A549 (cell line): ENCODE measurements at regions not wholly inside any gene's neighbourhood (a gene's known extent, or its start where the extent isn't known, plus 50 kb on each side); places are given as distances from the start of the nearest gene placed in this dataset.

ENCODE experiments used
- ATAC-seq, 2 experiments: fragments of 200-7000 bp in 1 of 2; fragments of >200 bp in 1 of 2; cut with Nextera tagmentation in 1 of 2; cut with Tn5 transposase in 1 of 2; 3 replicates each; pipeline versions ENCODE4 v1.8.0 to v1.9.1; 2018 to 2020; ENCODE audit warnings: mild to moderate bottlenecking in 1 of 2, moderate library complexity in 1 of 2
- CTCF ChIA-PET: fragments of 300-600 bp; sonication (Branson Sonifier 250); formaldehyde crosslinking; extraction: SDS; loops from one replicate; lab custom pipeline; 2021; ENCODE audit warnings: antibody characterized with exemption, inconsistent platforms; lab: Yijun Ruan, JAX
- POLR2A ChIA-PET: fragments of 350-600 bp; formaldehyde crosslinking; extraction: SDS; loops from one replicate; lab custom pipeline; 2021; ENCODE audit warnings: antibody characterized with exemption, inconsistent platforms; lab: Yijun Ruan, JAX
- DNase-seq, 2 experiments: peaks; one replicate each; pipeline versions ENCODE4 v3.0.0 to v3.0.0-alpha.2; 2011 to 2016; ENCODE audit warnings: low read depth in 1 of 2, low spot score in 1 of 2
- FAIRE-seq: peaks from 2 replicates; lab custom pipeline; 2011; peaks lifted over from hg19 to GRCh38; lab: Jason Lieb, UNC
- H3K27ac ChIP-seq, 2 experiments: fragments of >200 bp; sonication (Bioruptor Twin); formaldehyde crosslinking; 3 replicates each; pipeline ENCODE4 v1.5.1; 2016 to 2017
- H3K4me1 ChIP-seq: fragments of >200 bp; sonication (Bioruptor Twin); formaldehyde crosslinking; 3 replicates; pipeline ENCODE4 v1.6.1; 2016
- H3K4me2 ChIP-seq: fragments of >200 bp; sonication (Bioruptor Twin); formaldehyde crosslinking; 3 replicates; pipeline ENCODE4 v1.6.1; 2016
- H3K4me3 ChIP-seq: fragments of >200 bp; sonication (Bioruptor Twin); formaldehyde crosslinking; 3 replicates; pipeline ENCODE4 v1.5.1; 2016
- H3K9me3 ChIP-seq: fragments of >200 bp; sonication (Bioruptor Twin); formaldehyde crosslinking; 3 replicates; pipeline ENCODE4 v1.6.1; 2016
- BHLHE40 ChIP-seq: IDR thresholded peaks from 2 replicates; pipeline ENCODE4 v1.6.1; 2012; ENCODE audit warnings: low read depth, low read length, inconsistent platforms
- CBX8 ChIP-seq: fragments of 200-600 bp; sonication (generic); IDR thresholded peaks from 2 replicates; pipeline ENCODE4 v1.6.1; 2016
- CEBPB ChIP-seq, 2 experiments: fragments of >200 bp in 1 of 2; sonication (Bioruptor Twin) in 1 of 2; formaldehyde crosslinking in 1 of 2; IDR thresholded peaks; 2 replicates each; pipeline ENCODE4 v1.6.1; 2012 to 2016
- CHD2 ChIP-seq: fragments of 150-350 bp; IDR thresholded peaks from 2 replicates; pipeline ENCODE4 v1.6.1; 2014; ENCODE audit warnings: low read length; ENCODE audit not compliant: partially characterized antibody
- CTCF ChIP-seq: fragments of >200 bp; sonication (Bioruptor Twin); formaldehyde crosslinking; IDR thresholded peaks from 3 replicates; pipeline ENCODE4 v1.5.1; 2016
- FOSL2 ChIP-seq, 2 experiments: fragments of 450-650 bp in 1 of 2; fragments of >200 bp in 1 of 2; sonication (Bioruptor Twin) in 1 of 2; formaldehyde crosslinking; IDR thresholded peaks; 2 replicates each; pipeline versions ENCODE4 v1.5.0 to v1.6.1; 2016 to 2020; ENCODE audit warnings: mild to moderate bottlenecking in 1 of 2, moderate library complexity in 1 of 2
- GATA3 ChIP-seq: IDR thresholded peaks from 2 replicates; pipeline ENCODE4 v1.6.1; 2012; ENCODE audit warnings: borderline replicate concordance
- HDAC2 ChIP-seq: fragments of 200-600 bp; sonication (generic); IDR thresholded peaks from 2 replicates; pipeline ENCODE4 v1.6.1; 2016
- HOXA7 ChIP-seq: fragments of 250-450 bp; sonication (Bioruptor Pico); IDR thresholded peaks from 2 replicates; pipeline ENCODE4 v1.5.0; 2020; ENCODE audit warnings: mild to moderate bottlenecking, moderate library complexity
- HOXB13 ChIP-seq: fragments of 250-450 bp; sonication (Bioruptor Pico); IDR thresholded peaks from 2 replicates; pipeline ENCODE4 v1.5.0; 2020; ENCODE audit warnings: low read depth, mild to moderate bottlenecking, moderate library complexity
- HOXB5 ChIP-seq: fragments of 250-450 bp; sonication (Bioruptor Pico); IDR thresholded peaks from 2 replicates; pipeline ENCODE4 v1.5.0; 2020; ENCODE audit warnings: mild to moderate bottlenecking, moderate library complexity
- KDM1A ChIP-seq: fragments of 200-600 bp; sonication (generic); IDR thresholded peaks from 2 replicates; pipeline ENCODE4 v1.6.1; 2016; ENCODE audit warnings: low read depth, mild to moderate bottlenecking
- KDM5A ChIP-seq: fragments of 200-600 bp; sonication (generic); IDR thresholded peaks from 2 replicates; pipeline ENCODE4 v1.6.1; 2016; ENCODE audit warnings: antibody characterized with exemption, mild to moderate bottlenecking
- NFE2L2 ChIP-seq: fragments of 150-350 bp; conservative IDR thresholded peaks from 2 replicates; pipeline ENCODE4 v1.6.1; 2014; ENCODE audit warnings: low read length
- NR3C1 ChIP-seq: fragments of >200 bp; sonication (Bioruptor Twin); formaldehyde crosslinking; IDR thresholded peaks from 3 replicates; pipeline ENCODE4 v1.6.1; 2017
- PBX3 ChIP-seq: IDR thresholded peaks from 2 replicates; pipeline ENCODE4 v1.6.1; 2012
- POLR2A ChIP-seq: IDR thresholded peaks from 2 replicates; pipeline ENCODE4 v1.6.1; 2012; ENCODE audit warnings: mild to moderate bottlenecking, low read length
- RAD21 ChIP-seq, 2 experiments: fragments of >200 bp in 1 of 2; sonication (Bioruptor Twin) in 1 of 2; formaldehyde crosslinking in 1 of 2; IDR thresholded peaks in 1 of 2; conservative IDR thresholded peaks in 1 of 2; 2 replicates in 1 of 2; 3 replicates in 1 of 2; pipeline ENCODE4 v1.6.1; 2012 to 2018; ENCODE audit warnings: inconsistent platforms in 1 of 2
- RARB ChIP-seq: fragments of 250-450 bp; sonication (Bioruptor Pico); IDR thresholded peaks from 2 replicates; pipeline ENCODE4 v1.8.0; 2021; ENCODE audit warnings: mild to moderate bottlenecking, moderate library complexity
- RCOR1 ChIP-seq: fragments of 150-350 bp; IDR thresholded peaks from 2 replicates; pipeline ENCODE4 v1.6.1; 2014; ENCODE audit warnings: antibody characterized with exemption, low read length, low read depth
- RFX5 ChIP-seq: fragments of 450-650 bp; IDR thresholded peaks from 2 replicates; pipeline ENCODE4 v1.7.1; 2014; ENCODE audit warnings: antibody characterized with exemption, mild to moderate bottlenecking, moderate library complexity
- TFCP2L1 ChIP-seq: fragments of 250-450 bp; sonication (Bioruptor Pico); IDR thresholded peaks from 2 replicates; pipeline ENCODE4 v1.5.0; 2021; ENCODE audit warnings: mild to moderate bottlenecking
- TP53 ChIP-seq: fragments of 250-450 bp; sonication (Bioruptor Pico); IDR thresholded peaks from 2 replicates; pipeline ENCODE4 v1.5.0; 2021; ENCODE audit warnings: mild to moderate bottlenecking, moderate library complexity
- ZC3H11A ChIP-seq: fragments of 450-650 bp; IDR thresholded peaks from 2 replicates; pipeline ENCODE4 v1.6.1; 2014; ENCODE audit warnings: antibody characterized with exemption, mild to moderate bottlenecking
- WGBS: methylation state at CpG from one replicate; pipeline ENCODE4 v1.1.6; 2017; ENCODE audit errors: missing lambda C conversion rate; 5-methylcytosine and 5-hydroxymethylcytosine counted together

DNA sequence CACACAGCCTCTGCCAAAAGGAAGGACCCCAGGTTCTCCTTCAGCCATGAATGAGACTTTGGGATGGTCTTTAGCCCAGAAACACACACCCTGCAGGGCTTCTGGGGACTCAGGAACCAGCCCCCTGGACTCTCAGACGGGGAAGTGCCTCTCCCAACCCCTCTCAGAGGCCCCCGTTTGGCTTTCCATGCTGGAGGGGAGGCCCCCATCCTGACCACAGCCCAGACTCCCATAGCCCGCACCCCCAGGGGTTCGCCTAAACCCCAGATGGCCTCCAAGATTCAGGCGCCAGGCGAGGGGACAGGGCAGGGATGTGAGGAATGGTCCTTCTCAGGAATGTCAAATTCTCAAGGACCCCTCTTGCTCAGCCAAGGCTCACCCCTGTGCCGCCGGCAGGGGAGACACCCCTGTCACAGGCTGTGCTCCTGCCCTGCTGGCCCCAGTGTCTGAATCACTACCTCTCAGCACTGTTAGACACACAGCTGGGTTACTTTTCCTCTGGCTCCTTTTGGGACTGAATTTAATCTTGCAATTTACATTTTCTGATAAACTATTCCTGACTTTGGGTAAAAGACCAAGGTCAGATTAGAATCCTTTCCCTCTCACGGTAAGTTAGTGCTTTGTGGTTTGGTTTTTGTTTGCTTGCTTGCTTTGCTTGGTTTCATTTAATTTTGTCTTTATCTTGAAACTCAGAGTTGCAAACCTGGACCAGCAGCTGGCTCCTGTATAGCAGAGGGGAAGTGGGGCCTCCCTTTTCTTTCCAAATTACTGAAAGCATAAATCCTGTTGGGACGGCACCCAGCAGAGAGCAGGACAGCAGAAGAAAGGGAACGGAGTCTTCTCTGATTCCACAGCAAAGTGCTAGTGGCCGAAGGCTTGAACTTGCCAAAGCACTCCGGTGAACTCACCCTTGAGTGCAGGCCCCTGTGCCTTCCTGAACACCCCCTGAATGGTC, 198.9 kb upstream of the RAB6C start:
- Histone ChIP-seq H3K9me3 (no peaks in the 10 kb centered on the region), H3K4me1 (no peaks in the 10 kb centered on the region), H3K27ac (no peak overlapping the region), H3K4me3 (no peak overlapping the region), H3K4me2 (no peak overlapping the region)
- ChIA-PET CTCF (no interaction called here), POLR2A (no interaction called here)
- ATAC-seq = no peak
- 19% methylated on average over 9 of the region's 13 CpGs for WGBS
- TF ChIP-seq HOXB13 (CRISPR knock-in tag) (no peak), BHLHE40 (no peak), HDAC2 (no peak), GATA3 (no peak), TFCP2L1 (CRISPR knock-in tag) (no peak), RFX5 (no peak), CBX8 (no peak), POLR2A (no peak), CEBPB (IDR thresholded peaks at IDR 0.05) (no peak), FOSL2 (IDR thresholded peaks at IDR 0.05) (no peak), FOSL2 (CRISPR knock-in tag; IDR thresholded peaks at IDR 0.05) (no peak), RARB (CRISPR knock-in tag) (no peak), KDM1A (no peak)
- DNase-seq = no peak
- no peak for FAIRE-seq

GRCh38 chr2:129781749-129782632, 197.5 kb upstream of the RAB6C start:
- DNase-seq (no peak), FAIRE-seq (no peak), ATAC-seq (no peak; a peak in 1 of 6 replicates)
- no peak overlapping the region for H3K4me3 ChIP-seq
- H3K4me2 ChIP-seq = no peak overlapping the region
- H3K9me3 ChIP-seq = no peaks in the 10 kb centered on the region
- TF ChIP-seq RFX5 = no peak
- TF ChIP-seq RAD21 (conservative IDR thresholded peaks at IDR 0.05 in 1 of 2, IDR thresholded peaks at IDR 0.05 in 1 of 2) = no peak
- TF ChIP-seq RCOR1 = no peak
- TF ChIP-seq HOXB5 (CRISPR knock-in tag) = no peak
- TF ChIP-seq CTCF = no peak
- no peak for TF ChIP-seq BHLHE40
- H3K4me1 ChIP-seq = no peaks in the 10 kb centered on the region
- WGBS = 19% methylated on average over 10 of the region's 18 CpGs
- CTCF ChIA-PET = interaction anchor here (0.6 kb wide), 1 partner anchor 381 kb away, joined by 3 read pairs; no protein-coding TSS in a partner anchor
- POLR2A ChIA-PET = no interaction called here
- H3K27ac ChIP-seq = no peak overlapping the region

DNA sequence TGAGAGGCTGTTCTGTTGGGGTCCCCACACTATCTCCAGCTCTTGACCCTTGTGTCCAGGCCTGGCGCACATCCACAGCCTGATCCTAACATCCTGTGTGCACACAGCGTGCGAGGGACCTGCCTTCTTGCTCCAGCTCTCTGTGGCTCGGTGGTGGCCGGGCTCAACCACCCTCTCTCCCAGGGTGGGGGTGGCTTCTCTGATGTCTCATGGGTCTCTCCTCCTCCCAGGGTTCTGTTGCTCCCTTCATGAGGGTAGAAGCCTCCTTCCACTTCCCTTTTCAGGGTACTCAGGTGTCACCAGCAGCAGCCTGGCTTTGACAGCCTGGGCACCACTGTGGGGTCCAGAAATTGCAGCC, 196.9 kb upstream of the RAB6C start:
- no peak overlapping the region for H3K4me2 ChIP-seq
- FAIRE-seq = no peak
- H3K9me3 ChIP-seq = no peaks in the 10 kb centered on the region
- CTCF ChIA-PET = no interaction called here
- 38% methylated on average over 5 of the region's 5 CpGs for WGBS
- H3K4me3 ChIP-seq = no peak overlapping the region
- no peak for TF ChIP-seq RCOR1
- no peak for TF ChIP-seq FOSL2 (IDR thresholded peaks at IDR 0.05)
- no peak for TF ChIP-seq FOSL2 (CRISPR knock-in tag; IDR thresholded peaks at IDR 0.05)
- no peak for TF ChIP-seq CHD2
- no peak for TF ChIP-seq RARB (CRISPR knock-in tag)
- no peak for TF ChIP-seq KDM5A
- TF ChIP-seq TP53 = no peak
- TF ChIP-seq ZC3H11A = no peak
- no peak for TF ChIP-seq NR3C1
- TF ChIP-seq CEBPB (IDR thresholded peaks at IDR 0.05) = no peak
- TF ChIP-seq PBX3 = no peak
- TF ChIP-seq NFE2L2 = no peak
- TF ChIP-seq HOXA7 = no peak
- TF ChIP-seq BHLHE40 = no peak
- no peak for TF ChIP-seq RFX5
- no peak for TF ChIP-seq CTCF
- no peak for DNase-seq
- no peak; a peak in 1 of 6 replicates for ATAC-seq
- no peaks in the 10 kb centered on the region for H3K4me1 ChIP-seq
- no peak overlapping the region for H3K27ac ChIP-seq
- POLR2A ChIA-PET = no interaction called here
